ENCODE measurements at regions not wholly inside any gene's neighbourhood (a gene's known extent, or its start where the extent isn't known, plus 50 kb on each side); places are given as distances from the start of the nearest gene placed in this dataset.

GRCh38 chr10:64173826-64174225, 652.6 kb downstream of the REEP3 start:
- TF ChIP-seq, protein P1, sequence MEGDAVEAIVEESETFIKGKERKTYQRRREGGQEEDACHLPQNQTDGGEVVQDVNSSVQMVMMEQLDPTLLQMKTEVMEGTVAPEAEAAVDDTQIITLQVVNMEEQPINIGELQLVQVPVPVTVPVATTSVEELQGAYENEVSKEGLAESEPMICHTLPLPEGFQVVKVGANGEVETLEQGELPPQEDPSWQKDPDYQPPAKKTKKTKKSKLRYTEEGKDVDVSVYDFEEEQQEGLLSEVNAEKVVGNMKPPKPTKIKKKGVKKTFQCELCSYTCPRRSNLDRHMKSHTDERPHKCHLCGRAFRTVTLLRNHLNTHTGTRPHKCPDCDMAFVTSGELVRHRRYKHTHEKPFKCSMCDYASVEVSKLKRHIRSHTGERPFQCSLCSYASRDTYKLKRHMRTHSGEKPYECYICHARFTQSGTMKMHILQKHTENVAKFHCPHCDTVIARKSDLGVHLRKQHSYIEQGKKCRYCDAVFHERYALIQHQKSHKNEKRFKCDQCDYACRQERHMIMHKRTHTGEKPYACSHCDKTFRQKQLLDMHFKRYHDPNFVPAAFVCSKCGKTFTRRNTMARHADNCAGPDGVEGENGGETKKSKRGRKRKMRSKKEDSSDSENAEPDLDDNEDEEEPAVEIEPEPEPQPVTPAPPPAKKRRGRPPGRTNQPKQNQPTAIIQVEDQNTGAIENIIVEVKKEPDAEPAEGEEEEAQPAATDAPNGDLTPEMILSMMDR (IDR thresholded peaks at IDR 0.05), result no peak
- no peak for TF ChIP-seq EP300 (IDR thresholded peaks at IDR 0.05)
- TF ChIP-seq POLR2A (IDR thresholded peaks at IDR 0.05), result no peak
